Thyroid gland (tissue), 4 donors: ENCODE measurements at regions not wholly inside any gene's neighbourhood (a gene's known extent, or its start where the extent isn't known, plus 50 kb on each side); places are given as distances from the start of the nearest gene placed in this dataset.
A peak's percentile ranks its signal among the peaks of the same experiment; 100 is the strongest.

ENCODE experiments used
- DNase-seq, 2 donors: peaks; one replicate each; pipeline ENCODE4 v3.0.0-alpha.2; 2019
- H3K27ac ChIP-seq, 3 donors: fragments of 200-600 bp; sonication (generic); 1 replicate in 2 of 3; 2 replicates in 1 of 3; pipeline ENCODE4 v1.5.1; 2016 to 2019; ENCODE audit warnings: mild to moderate bottlenecking in 1 of 3, moderate library complexity in 1 of 3
- H3K27me3 ChIP-seq: fragments of 200-600 bp; sonication (generic); one replicate; pipeline ENCODE4 v1.5.1; 2019
- H3K36me3 ChIP-seq, 2 donors: fragments of 200-600 bp; sonication (generic); one replicate each; pipeline ENCODE4 v1.5.1; 2016 to 2019
- H3K4me1 ChIP-seq, 2 donors: fragments of 200-600 bp; sonication (generic); one replicate each; pipeline ENCODE4 v1.5.1; 2017 to 2019
- H3K4me3 ChIP-seq, 3 donors: fragments of 200-600 bp; sonication (generic); replicated peaks in 1 of 3; 1 replicate in 2 of 3; 2 replicates in 1 of 3; pipeline ENCODE4 v1.5.1; 2016; ENCODE audit warnings: mild to moderate bottlenecking in 1 of 3
- H3K9me3 ChIP-seq: fragments of 200-600 bp; sonication (generic); one replicate; pipeline ENCODE4 v1.5.1; 2017
- POLR2A ChIP-seq, 2 donors: fragments of 450-650 bp; IDR thresholded peaks; one replicate each; pipeline ENCODE4 v1.6.1; 2017; ENCODE audit warnings: antibody characterized with exemption in 2 of 2, mild to moderate bottlenecking in 2 of 2, moderate library complexity in 1 of 2
- WGBS, 2 donors: methylation state at CpG; one replicate each; pipeline ENCODE4 v1.1.5; 2017; 5-methylcytosine and 5-hydroxymethylcytosine counted together
- intact Hi-C: fragments of 100-400 bp; cut with DNase I; formaldehyde crosslinking; loops from one replicate; pipeline ENCODE4 v1.15.1; 2023
- TF ChIP-seq, protein P1 (sequence below), 6 experiments: fragments of 200-600 bp in 3 of 6; fragments of 450-650 bp in 3 of 6; sonication (generic) in 3 of 6; IDR thresholded peaks; one replicate each; pipeline ENCODE4 v1.5.1; 2016 to 2019; ENCODE audit warnings: antibody characterized with exemption in 6 of 6, mild to moderate bottlenecking in 2 of 6, inconsistent platforms in 1 of 6, moderate library complexity in 1 of 6

DNA sequence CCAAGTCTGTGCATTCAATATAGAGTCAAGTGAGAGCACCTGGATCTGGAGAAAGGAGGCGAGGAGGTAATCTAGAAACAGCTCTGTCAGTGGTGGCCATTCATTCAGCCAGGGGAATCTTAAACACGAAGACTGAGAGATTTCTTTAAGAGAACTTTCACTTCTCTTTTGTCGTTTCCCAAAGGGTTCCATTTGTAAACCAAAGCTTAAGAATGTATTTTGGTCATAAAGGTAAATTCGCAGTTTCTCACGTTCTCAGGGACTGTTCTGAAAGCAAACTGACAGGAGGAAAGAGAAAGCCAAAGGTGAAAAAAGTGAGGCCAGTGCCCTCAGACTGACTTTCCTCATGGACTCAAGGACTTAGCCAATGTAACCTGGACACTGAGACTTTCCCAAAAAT lies 513.5 kb downstream of the CMPK2 start:
- TF ChIP-seq, protein P1, sequence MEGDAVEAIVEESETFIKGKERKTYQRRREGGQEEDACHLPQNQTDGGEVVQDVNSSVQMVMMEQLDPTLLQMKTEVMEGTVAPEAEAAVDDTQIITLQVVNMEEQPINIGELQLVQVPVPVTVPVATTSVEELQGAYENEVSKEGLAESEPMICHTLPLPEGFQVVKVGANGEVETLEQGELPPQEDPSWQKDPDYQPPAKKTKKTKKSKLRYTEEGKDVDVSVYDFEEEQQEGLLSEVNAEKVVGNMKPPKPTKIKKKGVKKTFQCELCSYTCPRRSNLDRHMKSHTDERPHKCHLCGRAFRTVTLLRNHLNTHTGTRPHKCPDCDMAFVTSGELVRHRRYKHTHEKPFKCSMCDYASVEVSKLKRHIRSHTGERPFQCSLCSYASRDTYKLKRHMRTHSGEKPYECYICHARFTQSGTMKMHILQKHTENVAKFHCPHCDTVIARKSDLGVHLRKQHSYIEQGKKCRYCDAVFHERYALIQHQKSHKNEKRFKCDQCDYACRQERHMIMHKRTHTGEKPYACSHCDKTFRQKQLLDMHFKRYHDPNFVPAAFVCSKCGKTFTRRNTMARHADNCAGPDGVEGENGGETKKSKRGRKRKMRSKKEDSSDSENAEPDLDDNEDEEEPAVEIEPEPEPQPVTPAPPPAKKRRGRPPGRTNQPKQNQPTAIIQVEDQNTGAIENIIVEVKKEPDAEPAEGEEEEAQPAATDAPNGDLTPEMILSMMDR (IDR thresholded peaks at IDR 0.05) = no peak
- no peak for TF ChIP-seq POLR2A (IDR thresholded peaks at IDR 0.05)
- Histone ChIP-seq H3K4me3 (no peak overlapping the region), H3K4me1 (no peaks in the 10 kb centered on the region), H3K27me3 (no peaks in the 10 kb centered on the region), H3K9me3 (no peaks in the 10 kb centered on the region), H3K27ac (no peak overlapping the region), H3K36me3 (no peaks in the 10 kb centered on the region)
- 75 to 97% methylated on average over 5 of the region's 5 CpGs for WGBS, 2 donors
- intact Hi-C loops = loop anchor here (5.0 to 10.0 kb wide), 2 partner anchors 173 to 420 kb away; no protein-coding TSS in a partner anchor
- DNase-seq = no peak

DNA sequence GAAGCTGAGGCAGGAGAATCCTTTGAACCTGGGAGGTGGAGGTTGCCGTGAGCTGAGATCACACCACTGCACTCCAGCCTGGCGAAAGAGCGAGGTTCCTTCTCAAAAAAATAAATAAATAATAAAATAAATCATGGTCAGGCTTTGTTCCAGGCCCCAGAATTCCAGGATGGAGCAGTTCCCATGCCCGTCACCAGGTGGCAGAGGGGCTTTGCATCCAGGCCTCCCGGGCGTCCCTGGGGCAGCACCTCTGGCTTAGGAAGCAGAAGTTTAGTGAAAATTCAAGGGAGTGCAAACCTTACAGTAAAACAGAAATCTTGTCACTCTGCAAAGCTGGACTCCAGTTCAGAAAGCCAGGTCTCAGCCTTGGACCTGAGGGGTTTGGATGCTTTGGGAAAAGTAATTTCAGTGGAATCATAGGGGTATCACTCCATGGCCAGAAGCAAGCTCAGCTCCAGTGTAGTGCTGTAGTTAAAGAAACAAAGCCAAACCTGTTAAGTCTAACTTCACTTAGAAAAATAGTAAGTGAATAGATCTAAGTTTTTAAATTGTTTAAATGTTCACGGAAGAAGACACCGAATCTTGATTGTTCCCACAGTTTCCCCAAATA lies 512.7 kb downstream of the CMPK2 start:
- Histone ChIP-seq H3K4me3 (no peak overlapping the region), H3K36me3 (no peaks in the 10 kb centered on the region), H3K9me3 (no peaks in the 10 kb centered on the region), H3K4me1 (no peaks in the 10 kb centered on the region), H3K27ac (no peak overlapping the region), H3K27me3 (no peaks in the 10 kb centered on the region)
- DNase-seq = peak; percentile 67 to 78
- intact Hi-C loops = loop anchor here (5.0 to 10.0 kb wide), 2 partner anchors 172 to 419 kb away; no protein-coding TSS in a partner anchor
- WGBS, 2 donors = 57 to 63% methylated on average over 8 of the region's 8 CpGs
- TF ChIP-seq, protein P1 (IDR thresholded peaks at IDR 0.05) = peak; percentile 40 to 89 (median 77)
- no peak for TF ChIP-seq POLR2A (IDR thresholded peaks at IDR 0.05)

DNA sequence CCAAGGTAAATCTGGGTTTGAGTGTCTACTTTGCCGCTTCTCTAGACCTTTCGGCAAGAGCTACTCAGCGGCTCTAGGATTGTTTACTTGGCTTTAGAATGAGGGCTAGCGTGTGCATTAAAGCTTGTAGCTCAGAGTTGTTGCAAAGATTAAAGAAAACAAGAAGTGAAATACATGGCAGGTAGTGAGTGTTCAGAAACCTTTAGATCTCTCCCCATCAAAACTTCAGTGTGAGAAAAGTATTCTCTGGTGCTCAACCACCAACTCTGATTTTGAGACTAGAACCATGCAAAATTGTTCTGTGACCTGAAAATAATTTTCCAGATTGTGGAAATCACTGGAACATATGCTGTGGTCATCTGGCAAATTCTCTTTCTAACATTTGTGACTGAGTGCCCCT lies 512.0 kb downstream of the CMPK2 start:
- DNase-seq = no peak
- H3K4me3 ChIP-seq = no peak overlapping the region
- no peak for TF ChIP-seq POLR2A (IDR thresholded peaks at IDR 0.05)
- TF ChIP-seq, protein P1 (IDR thresholded peaks at IDR 0.05) = no peak
- H3K36me3 ChIP-seq = no peaks in the 10 kb centered on the region
- intact Hi-C loops = loop anchor here (5.0 to 10.0 kb wide), 2 partner anchors 171 to 419 kb away; no protein-coding TSS in a partner anchor
- 36 to 41% methylated on average over 4 of the region's 4 CpGs for WGBS, 2 donors
- no peak overlapping the region for H3K27ac ChIP-seq
- no peaks in the 10 kb centered on the region for H3K9me3 ChIP-seq
- H3K4me1 ChIP-seq = no peaks in the 10 kb centered on the region
- no peaks in the 10 kb centered on the region for H3K27me3 ChIP-seq

DNA sequence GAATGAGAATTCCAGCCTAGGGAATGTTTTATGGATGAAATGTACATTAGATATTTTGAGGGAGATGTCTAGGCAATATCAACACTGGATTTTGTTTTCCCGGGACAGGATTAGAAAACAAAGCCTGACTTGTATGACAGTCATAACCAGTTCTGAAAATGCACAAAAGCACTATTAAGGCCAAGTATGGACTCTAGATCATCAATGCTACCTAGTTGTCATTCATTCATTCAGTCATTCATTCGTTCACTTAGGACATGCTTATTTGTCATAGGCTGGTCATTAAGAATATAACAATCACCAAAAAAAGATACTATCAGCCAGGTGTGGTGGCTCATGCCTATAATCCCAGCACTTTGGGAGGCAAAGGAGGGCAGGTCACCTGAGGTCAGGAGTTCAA lies 511.2 kb downstream of the CMPK2 start:
- WGBS, 2 donors = 87 to 95% methylated on average over 2 of the region's 2 CpGs
- H3K9me3 ChIP-seq = no peaks in the 10 kb centered on the region
- H3K36me3 ChIP-seq = no peaks in the 10 kb centered on the region
- H3K27ac ChIP-seq = no peak overlapping the region
- no peaks in the 10 kb centered on the region for H3K4me1 ChIP-seq
- no peak for DNase-seq
- TF ChIP-seq POLR2A (IDR thresholded peaks at IDR 0.05) = no peak
- TF ChIP-seq, protein P1 (IDR thresholded peaks at IDR 0.05) = no peak
- no peak overlapping the region for H3K4me3 ChIP-seq
- no peaks in the 10 kb centered on the region for H3K27me3 ChIP-seq
- intact Hi-C loops = loop anchor here (5.0 to 10.0 kb wide), 2 partner anchors 170 to 418 kb away; no protein-coding TSS in a partner anchor
